NCI-H2227 (cell line): ENCODE measurements at regions not wholly inside any gene's neighbourhood (a gene's known extent, or its start where the extent isn't known, plus 50 kb on each side); places are given as distances from the start of the nearest gene placed in this dataset.
A peak's percentile ranks its signal among the peaks of the same experiment; 100 is the strongest.

Experiments
- DNase-seq: peaks from one replicate; lab custom pipeline; 2025; ENCODE audit not compliant: unreplicated experiment; lab: John Stamatoyannopoulos, UW

- peak; percentile 3 for DNase-seq
Observed at GRCh38 chr16:73233846-73234424, 186.0 kb upstream of the ZFHX3 start.

GRCh38 chr16:73233329-73233765, 185.4 kb upstream of the ZFHX3 start:
- no peak for DNase-seq

- peak; percentile 36 for DNase-seq
Observed at GRCh38 chr16:73232555-73233328, 184.8 kb upstream of the ZFHX3 start.

GRCh38 chr16:73231944-73232554, 184.1 kb upstream of the ZFHX3 start:
- no peak for DNase-seq

GRCh38 chr16:73231379-73231778, 183.5 kb upstream of the ZFHX3 start:
- no peak for DNase-seq

- no peak for DNase-seq
Observed at GRCh38 chr16:73230651-73231050, 182.7 kb upstream of the ZFHX3 start.

- DNase-seq: no peak
Observed at GRCh38 chr16:73228649-73229048, 180.7 kb upstream of the ZFHX3 start.

- DNase-seq: no peak
Observed at GRCh38 chr16:73226675-73227074, 178.7 kb upstream of the ZFHX3 start.

GRCh38 chr16:73225983-73226382, 178.1 kb upstream of the ZFHX3 start:
- no peak for DNase-seq

- DNase-seq: no peak
Observed at GRCh38 chr16:73220836-73221235, 172.9 kb upstream of the ZFHX3 start.

- DNase-seq: no peak
Observed at GRCh38 chr16:73219176-73219575, 171.2 kb upstream of the ZFHX3 start.

GRCh38 chr16:73217654-73218053, 169.7 kb upstream of the ZFHX3 start:
- no peak for DNase-seq

- DNase-seq: no peak
Observed at GRCh38 chr16:73216932-73217331, 169.0 kb upstream of the ZFHX3 start.

- DNase-seq: no peak
Observed at GRCh38 chr16:73215678-73216377, 167.9 kb upstream of the ZFHX3 start.

- no peak for DNase-seq
Observed at GRCh38 chr16:73214825-73215677, 167.1 kb upstream of the ZFHX3 start.

GRCh38 chr16:73213732-73214455, 166.0 kb upstream of the ZFHX3 start:
- no peak for DNase-seq

- no peak for DNase-seq
Observed at GRCh38 chr16:73212431-73212830, 164.5 kb upstream of the ZFHX3 start.

- no peak for DNase-seq
Observed at GRCh38 chr16:73210686-73211085, 162.8 kb upstream of the ZFHX3 start.

GRCh38 chr16:73210084-73210483, 162.2 kb upstream of the ZFHX3 start:
- no peak for DNase-seq

GRCh38 chr16:73209190-73209589, 161.3 kb upstream of the ZFHX3 start:
- no peak for DNase-seq
